Lung (tissue), 11 donors: ENCODE measurements at regions not wholly inside any gene's neighbourhood (a gene's known extent, or its start where the extent isn't known, plus 50 kb on each side); places are given as distances from the start of the nearest gene placed in this dataset.

Experiments
- ATAC-seq: fragments of 200-7000 bp; cut with Tn5 transposase; one replicate; pipeline ENCODE4 v1.9.1; 2020; ENCODE audit warnings: moderate number of reproducible peaks; ENCODE audit not compliant: insufficient read depth, low FRiP score
- DNase-seq, 3 donors: peaks; one replicate each; pipeline ENCODE4 v3.0.0-alpha.2; 2013 to 2017
- H3K27ac ChIP-seq, 2 donors: one replicate each; pipeline ENCODE4 v1.5.1; 2013; ENCODE audit warnings: mild to moderate bottlenecking in 2 of 2, moderate library complexity in 2 of 2, control low read depth in 1 of 2, inconsistent platforms in 1 of 2, low read depth in 1 of 2, low read length in 1 of 2
- H3K27me3 ChIP-seq, 3 donors: one replicate each; pipeline ENCODE4 v1.5.1; 2013; ENCODE audit warnings: low read length in 2 of 3; ENCODE audit not compliant: control insufficient read depth in 3 of 3, insufficient read depth in 3 of 3
- H3K36me3 ChIP-seq, 4 donors: one replicate each; pipeline ENCODE4 v1.5.1; 2013; ENCODE audit warnings: low read length in 4 of 4, mild to moderate bottlenecking in 1 of 4, moderate library complexity in 1 of 4; ENCODE audit not compliant: control insufficient read depth in 4 of 4, insufficient read depth in 4 of 4
- H3K4me1 ChIP-seq, 5 donors: one replicate each; pipeline ENCODE4 v1.5.1; 2013; ENCODE audit warnings: low read length in 5 of 5, mild to moderate bottlenecking in 2 of 5, moderate library complexity in 1 of 5; ENCODE audit not compliant: control insufficient read depth in 5 of 5, insufficient read depth in 5 of 5
- H3K4me3 ChIP-seq: one replicate; pipeline ENCODE4 v1.5.1; 2013; ENCODE audit warnings: mild to moderate bottlenecking, control low read depth, moderate library complexity
- H3K9ac ChIP-seq, 2 donors: one replicate each; pipeline ENCODE4 v1.5.1; 2013; ENCODE audit warnings: low read length in 2 of 2, control low read depth in 1 of 2; ENCODE audit not compliant: insufficient read depth in 1 of 2
- H3K9me3 ChIP-seq, 4 donors: one replicate each; pipeline ENCODE4 v1.5.1; 2013; ENCODE audit warnings: low read length in 3 of 4, mild to moderate bottlenecking in 1 of 4, moderate library complexity in 1 of 4; ENCODE audit not compliant: control insufficient read depth in 4 of 4, insufficient read depth in 3 of 4
- CTCF ChIP-seq: IDR thresholded peaks from 2 replicates; pipeline ENCODE4 v1.5.1; 2012; ENCODE audit warnings: mild to moderate bottlenecking; ENCODE audit errors: control extremely low read depth, extremely low read depth
- WGBS, 2 donors: extraction: QIAGEN DNeasy Blood & Tissue Kit; methylation state at CpG; one replicate each; pipeline ENCODE4 v1.1.7; 2013; 5-methylcytosine and 5-hydroxymethylcytosine counted together
- donor health status: control.
- donor health status: control.
- donor health status: Bipolar disorder and iron deficiency.
- donor health status: healthy.
- donor health status: DM: yes; HTN: yes; CAD: no.

- H3K27ac ChIP-seq = no peak overlapping the region
- TF ChIP-seq CTCF = no peak
- H3K27me3 ChIP-seq = no peaks in the 10 kb centered on the region
- no peak overlapping the region for H3K4me3 ChIP-seq
- DNase-seq (no peak), ATAC-seq (no peak)
- peaks cover 0 to 14% (median 0%) of the 10 kb centered on the region in 4 donors for H3K9me3 ChIP-seq
- no peaks in the 10 kb centered on the region for H3K4me1 ChIP-seq
- H3K36me3 ChIP-seq = no peaks in the 10 kb centered on the region
- H3K9ac ChIP-seq = no peak overlapping the region
- WGBS, 2 donors = 86 to 87% methylated on average over 8 of the region's 8 CpGs
Observed at GRCh38 chr19:29324291-29324680, 111.3 kb upstream of the UQCRFS1 start.

GRCh38 chr19:29324717-29325116 is 111.8 kb upstream of the UQCRFS1 start:
- Histone ChIP-seq H3K4me3 (no peak overlapping the region), H3K9me3 (peaks cover 0 to 18% (median 0%) of the 10 kb centered on the region in 4 donors), H3K27me3 (no peaks in the 10 kb centered on the region), H3K9ac (no peak overlapping the region), H3K4me1 (no peaks in the 10 kb centered on the region), H3K36me3 (no peaks in the 10 kb centered on the region), H3K27ac (no peak overlapping the region)
- no peak for DNase-seq
- WGBS, 2 donors = 78 to 83% methylated on average over 6 of the region's 6 CpGs
- ATAC-seq = no peak
- TF ChIP-seq CTCF = no peak

- WGBS, 2 donors = 61 to 68% methylated on average over 11 of the region's 11 CpGs
- Histone ChIP-seq H3K4me1 (no peaks in the 10 kb centered on the region), H3K9me3 (peaks cover 0 to 19% (median 0%) of the 10 kb centered on the region in 4 donors), H3K27me3 (no peaks in the 10 kb centered on the region), H3K36me3 (no peaks in the 10 kb centered on the region), H3K27ac (no peak overlapping the region), H3K9ac (no peak overlapping the region), H3K4me3 (no peak overlapping the region)
- ATAC-seq = no peak
- TF ChIP-seq CTCF = no peak
- DNase-seq = no peak
Observed at GRCh38 chr19:29325241-29325975, 112.5 kb upstream of the UQCRFS1 start.

- DNase-seq (no peak), ATAC-seq (no peak)
- Histone ChIP-seq H3K27ac (no peak overlapping the region), H3K36me3 (no peaks in the 10 kb centered on the region), H3K9ac (no peak overlapping the region), H3K4me3 (no peak overlapping the region), H3K4me1 (no peaks in the 10 kb centered on the region), H3K9me3 (peaks cover 0 to 21% (median 0%) of the 10 kb centered on the region in 4 donors), H3K27me3 (no peaks in the 10 kb centered on the region)
- no peak for TF ChIP-seq CTCF
- WGBS, 2 donors = 71 to 72% methylated on average over 4 of the region's 4 CpGs
Observed at GRCh38 chr19:29326351-29326750, 113.4 kb upstream of the UQCRFS1 start.
